GM23338 (cell line): ENCODE measurements at regions not wholly inside any gene's neighbourhood (a gene's known extent, or its start where the extent isn't known, plus 50 kb on each side); places are given as distances from the start of the nearest gene placed in this dataset.

Source experiments
- CREB1 ChIP-seq: fragments of 250-450 bp; sonication (Bioruptor Pico); IDR thresholded peaks from 2 replicates; pipeline ENCODE4 v1.5.0; 2020; ENCODE audit warnings: low read depth, mild to moderate bottlenecking, moderate library complexity
- EZH2 ChIP-seq: fragments of 200-600 bp; sonication (generic); IDR thresholded peaks from one replicate; pipeline ENCODE4 v1.8.0; 2017; ENCODE audit warnings: antibody characterized with exemption, mild to moderate bottlenecking, low read depth; ENCODE audit not compliant: unreplicated experiment
- EZH2phosphoT487 ChIP-seq: fragments of 200-600 bp; sonication (generic); IDR thresholded peaks from one replicate; pipeline ENCODE4 v1.8.1; 2018; ENCODE audit warnings: antibody characterized with exemption; ENCODE audit not compliant: unreplicated experiment
- JUNB ChIP-seq: IDR thresholded peaks from one replicate; pipeline ENCODE4 v1.6.1; 2016; ENCODE audit warnings: antibody characterized with exemption; ENCODE audit not compliant: unreplicated experiment
- POLR2AphosphoS5 ChIP-seq: IDR thresholded peaks from 2 replicates; pipeline ENCODE4 v1.6.1; 2016; ENCODE audit warnings: antibody characterized with exemption, low read depth
- ZNF114 ChIP-seq: fragments of 250-450 bp; sonication (Bioruptor Pico); IDR thresholded peaks from 2 replicates; pipeline ENCODE4 v1.5.0; 2020; ENCODE audit warnings: mild to moderate bottlenecking, moderate library complexity
- TF ChIP-seq, protein P1 (sequence below), 2 experiments: fragments of 200-600 bp in 1 of 2; sonication (generic) in 1 of 2; conservative IDR thresholded peaks; 2 replicates each; pipeline versions ENCODE4 v1.5.1 to v1.6.1; 2016 to 2017; ENCODE audit warnings: antibody characterized with exemption in 2 of 2, low read depth in 2 of 2, mild to moderate bottlenecking in 2 of 2, moderate library complexity in 1 of 2
- TF ChIP-seq, protein P2 (sequence below): IDR thresholded peaks from one replicate; pipeline ENCODE4 v1.6.1; 2018; ENCODE audit warnings: antibody characterized with exemption; ENCODE audit not compliant: unreplicated experiment

DNA sequence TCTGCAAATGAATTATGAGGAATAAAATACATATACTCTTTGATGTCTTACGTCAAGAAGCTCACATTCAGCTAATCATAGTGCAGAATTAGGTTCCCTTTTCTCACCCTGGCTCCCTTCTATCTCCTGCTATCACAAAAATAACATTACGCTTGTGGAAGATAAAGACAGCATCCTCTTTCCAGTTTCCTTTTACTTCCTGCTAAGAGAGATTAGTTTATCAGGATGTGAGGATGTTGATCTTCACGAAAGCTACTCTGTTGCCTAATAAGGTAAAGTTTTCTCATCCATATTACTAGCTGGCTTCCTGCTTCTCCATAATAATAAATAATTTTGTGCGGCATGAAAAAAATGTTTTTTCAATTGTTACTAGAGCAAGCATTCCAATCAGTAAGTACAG lies 217.7 kb upstream of the DCN start:
- TF ChIP-seq, protein P1, sequence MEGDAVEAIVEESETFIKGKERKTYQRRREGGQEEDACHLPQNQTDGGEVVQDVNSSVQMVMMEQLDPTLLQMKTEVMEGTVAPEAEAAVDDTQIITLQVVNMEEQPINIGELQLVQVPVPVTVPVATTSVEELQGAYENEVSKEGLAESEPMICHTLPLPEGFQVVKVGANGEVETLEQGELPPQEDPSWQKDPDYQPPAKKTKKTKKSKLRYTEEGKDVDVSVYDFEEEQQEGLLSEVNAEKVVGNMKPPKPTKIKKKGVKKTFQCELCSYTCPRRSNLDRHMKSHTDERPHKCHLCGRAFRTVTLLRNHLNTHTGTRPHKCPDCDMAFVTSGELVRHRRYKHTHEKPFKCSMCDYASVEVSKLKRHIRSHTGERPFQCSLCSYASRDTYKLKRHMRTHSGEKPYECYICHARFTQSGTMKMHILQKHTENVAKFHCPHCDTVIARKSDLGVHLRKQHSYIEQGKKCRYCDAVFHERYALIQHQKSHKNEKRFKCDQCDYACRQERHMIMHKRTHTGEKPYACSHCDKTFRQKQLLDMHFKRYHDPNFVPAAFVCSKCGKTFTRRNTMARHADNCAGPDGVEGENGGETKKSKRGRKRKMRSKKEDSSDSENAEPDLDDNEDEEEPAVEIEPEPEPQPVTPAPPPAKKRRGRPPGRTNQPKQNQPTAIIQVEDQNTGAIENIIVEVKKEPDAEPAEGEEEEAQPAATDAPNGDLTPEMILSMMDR (conservative IDR thresholded peaks at IDR 0.05; ENCODE audit: low read depth in 2 of 2): no peak
- no peak for TF ChIP-seq POLR2AphosphoS5
- no peak for TF ChIP-seq CREB1 (CRISPR knock-in tag)
- TF ChIP-seq, protein P2, sequence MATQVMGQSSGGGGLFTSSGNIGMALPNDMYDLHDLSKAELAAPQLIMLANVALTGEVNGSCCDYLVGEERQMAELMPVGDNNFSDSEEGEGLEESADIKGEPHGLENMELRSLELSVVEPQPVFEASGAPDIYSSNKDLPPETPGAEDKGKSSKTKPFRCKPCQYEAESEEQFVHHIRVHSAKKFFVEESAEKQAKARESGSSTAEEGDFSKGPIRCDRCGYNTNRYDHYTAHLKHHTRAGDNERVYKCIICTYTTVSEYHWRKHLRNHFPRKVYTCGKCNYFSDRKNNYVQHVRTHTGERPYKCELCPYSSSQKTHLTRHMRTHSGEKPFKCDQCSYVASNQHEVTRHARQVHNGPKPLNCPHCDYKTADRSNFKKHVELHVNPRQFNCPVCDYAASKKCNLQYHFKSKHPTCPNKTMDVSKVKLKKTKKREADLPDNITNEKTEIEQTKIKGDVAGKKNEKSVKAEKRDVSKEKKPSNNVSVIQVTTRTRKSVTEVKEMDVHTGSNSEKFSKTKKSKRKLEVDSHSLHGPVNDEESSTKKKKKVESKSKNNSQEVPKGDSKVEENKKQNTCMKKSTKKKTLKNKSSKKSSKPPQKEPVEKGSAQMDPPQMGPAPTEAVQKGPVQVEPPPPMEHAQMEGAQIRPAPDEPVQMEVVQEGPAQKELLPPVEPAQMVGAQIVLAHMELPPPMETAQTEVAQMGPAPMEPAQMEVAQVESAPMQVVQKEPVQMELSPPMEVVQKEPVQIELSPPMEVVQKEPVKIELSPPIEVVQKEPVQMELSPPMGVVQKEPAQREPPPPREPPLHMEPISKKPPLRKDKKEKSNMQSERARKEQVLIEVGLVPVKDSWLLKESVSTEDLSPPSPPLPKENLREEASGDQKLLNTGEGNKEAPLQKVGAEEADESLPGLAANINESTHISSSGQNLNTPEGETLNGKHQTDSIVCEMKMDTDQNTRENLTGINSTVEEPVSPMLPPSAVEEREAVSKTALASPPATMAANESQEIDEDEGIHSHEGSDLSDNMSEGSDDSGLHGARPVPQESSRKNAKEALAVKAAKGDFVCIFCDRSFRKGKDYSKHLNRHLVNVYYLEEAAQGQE: no peak
- no peak for TF ChIP-seq EZH2
- no peak for TF ChIP-seq EZH2phosphoT487
- no peak for TF ChIP-seq ZNF114 (CRISPR knock-in tag)
- TF ChIP-seq JUNB: no peak
